Ureter (tissue), 1 donor: ENCODE measurements at regions not wholly inside any gene's neighbourhood (a gene's known extent, or its start where the extent isn't known, plus 50 kb on each side); places are given as distances from the start of the nearest gene placed in this dataset.
"Not testable (repeated sequence)": the region's sequence is repeated elsewhere in the genome, so short reads cannot be mapped to it uniquely, and the experiment has no call there.

ENCODE experiments used
- DNase-seq: peaks from one replicate; pipeline ENCODE4 v3.0.0-alpha.2; 2020; ENCODE audit warnings: low spot score
- donor health status: DM: yes; HTN: yes; CAD: no.

DNA sequence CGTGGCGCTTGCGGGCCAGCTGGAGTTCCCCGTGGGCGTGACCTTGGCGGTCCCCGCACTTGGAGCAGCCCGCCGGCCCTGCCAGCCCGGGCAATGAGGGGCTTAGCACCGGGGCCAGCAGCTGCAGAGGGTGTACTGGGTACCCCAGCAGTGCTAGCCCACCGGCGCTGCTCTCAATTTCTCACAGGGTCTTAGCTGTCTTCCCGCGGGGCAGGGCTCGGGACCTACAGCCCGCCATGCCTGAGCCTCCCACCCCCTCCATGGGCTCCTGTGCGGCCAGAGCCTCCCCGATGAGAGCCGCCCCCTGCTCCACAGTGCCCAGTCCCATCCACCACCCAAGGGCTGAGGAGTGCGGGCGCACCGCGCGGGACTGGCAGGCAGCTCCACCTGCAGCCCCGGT, 94.0 kb upstream of the NIPBL start:
- DNase-seq: not testable (repeated sequence)

DNA sequence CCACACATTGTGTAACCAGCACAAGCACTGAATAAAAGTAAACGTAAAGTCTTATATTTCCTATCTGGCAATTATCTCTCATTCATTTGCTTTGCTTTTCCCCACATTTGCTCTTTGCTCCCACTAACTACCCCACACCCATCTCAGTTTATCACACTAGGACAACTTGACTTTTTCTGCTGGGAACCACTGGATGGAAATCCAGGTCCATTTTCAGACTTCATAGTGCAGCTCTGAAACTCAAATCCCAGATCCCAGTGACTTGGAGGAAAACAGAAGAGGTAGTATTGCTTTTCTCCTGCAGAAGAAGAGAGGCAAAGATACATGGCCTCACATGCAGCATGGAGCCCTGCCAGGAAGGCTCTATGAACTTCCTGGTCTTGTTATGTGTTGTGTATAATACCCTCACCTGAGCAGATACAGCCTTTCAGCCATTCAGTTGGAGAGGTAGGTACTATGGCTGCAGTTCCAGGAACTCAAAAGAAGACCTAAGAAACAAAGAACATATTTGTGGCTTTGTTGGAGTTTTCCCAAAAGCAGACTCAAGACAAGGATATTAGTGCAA, 90.0 kb upstream of the NIPBL start:
- no peak for DNase-seq

GRCh38 chr5:36787365-36788093, 89.0 kb upstream of the NIPBL start:
- DNase-seq: no peak

DNA sequence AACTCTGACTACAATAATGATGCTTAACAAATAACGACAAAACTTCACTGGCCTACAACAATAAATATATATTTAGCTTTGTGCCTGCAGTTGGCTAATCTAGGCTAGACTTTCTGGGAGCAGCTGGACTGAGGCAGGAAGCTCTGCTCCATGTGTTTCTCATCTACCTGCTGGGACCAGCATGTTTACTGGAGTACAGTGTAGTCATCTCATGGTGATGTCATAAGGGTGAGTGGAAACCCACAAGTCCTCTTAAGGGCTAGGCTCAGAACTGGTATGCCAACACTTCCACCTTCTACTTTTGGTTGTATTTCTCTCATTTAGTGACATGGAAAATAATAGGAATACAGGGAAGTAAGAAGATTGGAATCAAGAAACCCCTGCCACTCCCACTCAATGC, 85.7 kb upstream of the NIPBL start:
- DNase-seq: no peak

DNA sequence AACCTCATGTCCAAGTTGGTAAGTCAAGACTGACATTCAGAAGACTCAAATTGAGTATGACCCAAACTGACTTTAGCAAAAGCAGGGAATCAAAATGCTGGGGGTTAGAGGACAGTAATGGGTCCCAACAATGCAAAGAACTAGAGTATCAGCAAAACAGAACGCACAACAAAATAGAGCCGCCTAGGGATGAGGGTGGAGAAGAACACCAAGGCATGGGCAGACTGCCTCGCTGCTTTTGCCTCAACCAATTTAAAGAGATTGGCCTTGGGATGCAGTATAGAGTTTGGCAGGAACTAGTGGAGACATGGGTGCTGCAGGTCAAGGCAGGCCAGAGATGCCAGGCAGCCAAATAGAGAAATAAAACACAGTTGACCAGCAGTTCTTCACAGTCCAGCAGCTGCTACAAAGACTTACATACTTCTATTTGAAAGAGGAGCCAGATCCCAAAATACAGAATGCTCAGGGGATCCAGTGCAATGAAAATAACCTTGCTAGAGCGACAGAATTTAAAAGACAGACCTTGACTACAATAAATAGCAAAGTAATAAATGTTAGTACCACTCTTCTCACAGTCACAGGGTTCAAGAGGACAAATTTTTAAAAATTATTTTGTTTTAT, 83.9 kb upstream of the NIPBL start:
- no peak for DNase-seq

DNA sequence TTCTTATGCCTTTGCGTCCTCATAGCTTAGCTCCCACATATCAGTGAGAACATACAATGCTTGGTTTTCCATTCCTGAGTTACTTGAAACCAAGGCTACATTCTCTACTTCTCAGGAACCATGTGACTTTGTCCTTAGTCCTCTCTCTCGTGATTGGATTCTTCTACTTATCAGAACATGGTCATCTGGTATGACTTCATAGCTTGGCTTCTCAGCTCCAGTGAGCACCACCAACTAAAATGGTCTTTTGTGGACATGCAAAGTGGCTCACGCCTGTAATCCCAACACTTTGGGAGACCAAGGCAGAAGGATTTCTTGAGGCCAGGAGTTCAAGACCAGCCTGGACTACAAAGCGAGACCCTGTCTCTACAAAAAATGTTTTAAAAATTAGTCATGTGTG, 81.2 kb upstream of the NIPBL start:
- no peak for DNase-seq

- DNase-seq: no peak
Observed at GRCh38 chr5:36796155-36796554, 80.4 kb upstream of the NIPBL start.

- no peak for DNase-seq
Observed at GRCh38 chr5:36801523-36801922, 75.0 kb upstream of the NIPBL start.

DNA sequence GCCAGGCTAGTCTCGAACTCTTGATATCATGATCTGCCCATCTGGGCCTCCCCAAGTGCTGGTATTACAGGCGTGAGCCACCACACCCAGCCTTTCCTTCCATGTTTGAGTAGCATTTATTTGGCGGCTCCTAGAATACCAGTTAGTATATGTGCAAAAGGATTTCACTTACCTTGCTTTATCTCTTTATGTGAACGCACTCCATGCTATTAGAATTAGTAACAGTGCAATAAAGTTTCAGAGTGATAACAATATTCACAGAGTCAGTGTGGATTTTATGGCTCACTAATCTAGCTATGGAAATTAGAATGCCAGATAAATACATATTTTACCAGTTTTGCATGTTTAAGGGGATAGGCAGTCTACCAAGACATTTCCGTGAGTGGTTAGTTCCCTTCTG, 74.4 kb upstream of the NIPBL start:
- no peak for DNase-seq

DNA sequence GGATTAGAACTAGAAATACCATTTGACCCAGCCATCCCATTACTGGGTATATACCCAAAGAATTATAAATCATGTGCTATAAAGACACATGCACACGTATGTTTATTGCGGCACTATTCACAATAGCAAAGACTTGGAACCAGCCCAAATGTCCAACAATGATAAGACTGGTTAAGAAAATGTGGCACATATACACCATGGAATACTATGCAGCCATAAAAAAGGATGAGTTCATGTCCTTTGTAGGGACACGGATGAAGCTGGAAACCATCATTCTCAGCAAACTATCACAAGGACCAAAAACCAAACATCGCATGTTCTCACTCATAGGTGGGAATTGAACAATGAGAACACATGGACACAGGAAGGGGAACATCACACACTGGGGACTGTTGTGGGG, 63.3 kb upstream of the NIPBL start:
- not testable (repeated sequence) for DNase-seq

DNA sequence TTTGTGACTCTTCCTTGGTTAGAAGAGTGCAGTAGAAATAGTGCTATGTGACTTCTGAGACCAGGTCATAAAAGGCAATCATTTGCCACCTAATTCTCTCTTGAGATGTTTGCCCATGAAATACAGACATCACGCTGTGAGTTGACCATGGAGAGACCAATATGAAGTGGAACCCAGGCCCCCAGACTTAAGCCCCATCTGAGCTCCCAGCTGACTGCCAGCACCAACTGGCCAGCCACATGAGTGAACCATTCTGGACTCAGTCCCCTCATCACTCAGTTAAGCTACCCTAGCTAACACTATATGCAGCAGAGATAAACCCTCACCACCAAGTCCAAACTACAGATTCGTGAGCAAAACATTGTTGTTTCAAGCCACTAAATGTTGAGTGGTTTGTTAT, 60.7 kb upstream of the NIPBL start:
- no peak for DNase-seq

GRCh38 chr5:36820900-36821299, 55.7 kb upstream of the NIPBL start:
- DNase-seq: no peak

- DNase-seq: no peak
Observed at GRCh38 chr5:36826694-36827093, 49.9 kb upstream of the NIPBL start.
